HG03135 (cell line): ENCODE measurements at regions not wholly inside any gene's neighbourhood (a gene's known extent, or its start where the extent isn't known, plus 50 kb on each side); places are given as distances from the start of the nearest gene placed in this dataset.
"Not testable (repeated sequence)": the region's sequence is repeated elsewhere in the genome, so short reads cannot be mapped to it uniquely, and the experiment has no call there.

Source experiments
- ATAC-seq: cut with Tn5 transposase; IDR thresholded peaks from one replicate; pipeline ENCODE4 v1.9.1; 2021; ENCODE audit warnings: mild to moderate bottlenecking, moderate library complexity; ENCODE audit not compliant: unreplicated experiment

DNA sequence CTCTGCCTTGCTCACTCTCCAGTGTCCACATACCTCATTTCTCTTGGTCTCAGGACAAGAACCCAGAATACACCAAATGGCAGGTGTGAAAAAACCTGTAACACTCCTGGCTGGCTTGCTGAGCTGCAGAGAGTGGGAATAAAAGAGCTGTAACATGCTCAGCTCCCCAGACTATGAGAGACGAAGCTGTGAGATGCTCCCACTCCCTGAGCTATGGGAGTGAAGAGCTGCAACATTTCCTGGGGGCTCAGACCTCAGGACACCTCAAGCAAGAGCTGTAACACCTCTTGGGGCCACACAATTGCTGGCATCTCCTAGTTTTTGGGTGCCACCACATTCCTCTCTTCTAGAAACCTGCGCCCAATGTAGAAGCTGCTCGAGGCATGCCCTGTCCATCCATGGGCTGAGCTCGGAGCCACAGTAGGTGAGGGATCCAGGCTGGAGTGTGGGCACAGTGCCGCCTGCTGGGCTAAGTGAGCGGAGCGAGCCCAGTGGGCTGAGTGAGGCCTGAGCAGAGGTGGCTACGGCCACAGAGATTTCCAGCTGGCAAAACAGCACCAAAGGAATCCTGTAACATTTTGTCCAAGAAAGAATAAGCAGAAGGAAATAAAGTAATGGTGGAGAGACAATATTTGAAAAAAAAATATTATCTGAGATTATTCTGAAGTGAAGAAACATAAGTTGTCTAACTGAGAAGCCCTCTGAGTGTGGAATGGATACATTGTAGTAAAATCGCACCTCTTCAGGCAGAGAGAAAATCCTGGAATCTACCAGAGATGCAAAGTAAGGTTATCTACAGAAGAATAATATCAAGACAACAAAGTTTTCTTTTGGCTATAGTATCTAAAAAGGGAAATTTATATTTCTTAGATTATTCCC lies 186.2 kb upstream of the PCDH9 start:
- ATAC-seq = no peak

DNA sequence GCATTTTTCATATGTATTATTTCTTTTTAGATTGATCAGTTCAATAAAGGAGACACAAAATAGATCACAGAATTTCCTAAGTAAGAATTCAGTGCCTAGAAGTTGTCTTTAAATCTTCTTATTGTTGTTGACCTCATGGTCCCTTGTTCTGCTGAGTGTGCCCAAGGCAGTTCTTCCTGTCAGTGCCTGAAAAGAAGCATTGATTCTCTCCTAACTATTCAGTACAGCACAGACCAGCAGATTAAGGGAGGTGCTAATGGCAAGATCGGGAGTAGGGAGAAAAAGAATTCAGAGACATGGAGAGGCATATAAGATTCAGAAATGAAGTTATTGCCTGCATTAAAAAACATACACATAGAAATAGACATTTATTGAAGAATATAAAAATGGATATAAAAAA lies 180.5 kb upstream of the PCDH9 start:
- no peak for ATAC-seq

DNA sequence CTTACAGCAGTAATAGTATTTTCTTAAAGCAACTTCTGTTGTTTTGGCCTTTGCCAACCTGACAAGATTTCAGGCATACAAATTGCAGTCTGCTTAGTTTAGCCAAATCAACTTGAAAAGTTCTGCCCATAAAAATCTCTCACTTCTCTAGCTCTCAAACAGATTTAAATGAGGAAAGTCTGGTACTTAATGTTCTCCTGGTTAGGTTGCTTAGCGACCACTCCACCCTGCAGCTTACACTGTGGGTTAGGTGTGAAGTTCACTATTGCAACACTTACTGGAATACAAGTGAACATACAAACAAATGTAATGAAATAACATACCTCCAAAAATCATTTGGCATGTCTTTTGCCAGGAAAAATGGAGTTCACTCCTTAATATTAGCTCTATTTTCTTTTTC lies 178.7 kb upstream of the PCDH9 start:
- no peak for ATAC-seq

DNA sequence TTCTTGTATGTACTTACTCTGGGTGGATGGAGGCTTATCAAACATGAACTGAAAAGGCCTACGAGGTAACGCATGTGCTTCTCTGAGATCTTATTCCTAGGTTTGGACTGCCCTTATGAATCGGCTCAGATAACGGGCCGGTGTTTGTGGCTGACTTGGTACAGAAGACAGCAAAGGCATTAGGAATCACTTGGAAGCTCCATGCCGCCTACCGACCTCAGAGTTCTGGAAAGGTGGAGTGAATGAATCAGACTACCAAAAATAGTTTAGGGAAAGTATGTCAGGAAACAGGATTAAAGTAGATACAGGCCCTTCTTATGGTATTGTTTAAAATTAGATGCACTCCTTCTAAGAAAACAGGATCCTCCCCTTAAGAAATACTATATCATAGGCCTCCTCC lies 172.4 kb upstream of the PCDH9 start:
- ATAC-seq = no peak

DNA sequence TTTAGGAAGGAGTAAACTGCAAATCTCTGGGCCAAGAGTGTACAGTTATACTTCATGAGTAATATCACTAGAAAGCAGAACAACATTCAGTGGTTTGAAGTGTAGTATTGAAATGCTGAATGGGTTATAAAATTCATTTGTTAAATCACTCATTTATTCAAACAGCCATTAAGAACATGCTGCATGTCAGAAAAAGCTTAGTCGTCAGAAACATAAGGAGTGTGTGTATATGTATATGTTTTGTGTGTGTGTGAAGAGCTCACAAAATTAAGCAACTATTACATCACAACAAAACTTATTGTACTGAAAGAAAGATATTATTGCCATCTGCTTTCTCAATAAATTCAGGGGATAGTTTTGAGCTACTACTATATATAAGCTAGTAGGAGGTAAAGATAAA lies 165.4 kb upstream of the PCDH9 start:
- ATAC-seq = no peak

DNA sequence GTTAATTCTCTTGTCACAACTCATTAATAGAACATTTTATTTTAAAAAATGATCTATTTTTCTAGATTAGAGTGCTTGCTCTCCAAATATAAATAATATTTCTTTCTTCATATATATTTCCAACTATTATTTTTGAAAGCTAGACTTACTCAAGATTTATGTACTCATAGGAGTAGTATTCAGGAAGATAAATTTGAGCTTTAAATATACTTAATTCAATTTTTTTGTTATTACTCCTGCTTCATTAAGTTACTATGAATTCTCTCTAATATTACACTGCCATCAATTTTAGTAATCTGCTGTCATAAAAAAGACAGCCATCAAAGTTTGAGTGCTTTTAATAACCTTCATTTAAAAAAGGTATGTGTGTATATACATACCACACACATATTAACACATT lies 161.9 kb upstream of the PCDH9 start:
- ATAC-seq = no peak

DNA sequence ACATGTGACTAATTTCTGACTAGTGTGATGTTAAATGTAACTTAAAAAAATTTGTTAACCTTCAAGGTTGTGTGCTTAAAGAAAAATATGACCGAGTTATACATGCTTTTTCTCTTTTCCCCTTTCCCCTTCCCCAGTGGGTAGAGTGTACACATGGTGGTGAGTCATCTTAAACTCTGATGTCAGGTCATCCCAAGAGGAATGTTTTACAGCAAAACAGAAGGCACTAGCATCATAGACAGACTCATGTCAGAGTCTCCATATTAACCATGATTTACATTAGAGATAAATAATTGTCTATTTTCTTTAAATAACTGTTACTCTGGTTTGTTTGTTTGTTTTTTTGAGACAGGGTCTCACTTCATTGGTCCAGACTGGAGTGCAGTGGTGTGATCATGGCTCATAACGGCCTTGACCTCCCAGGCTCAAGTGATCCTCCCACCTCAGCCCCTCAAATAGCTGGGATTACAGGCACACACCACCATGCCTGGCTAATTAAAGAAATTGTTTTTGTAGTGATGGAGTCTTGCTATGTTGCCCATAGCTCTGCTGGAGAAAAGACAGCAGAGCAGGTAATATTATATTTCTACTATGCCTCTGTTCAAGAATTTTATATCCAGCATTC lies 160.4 kb upstream of the PCDH9 start:
- no peak for ATAC-seq

DNA sequence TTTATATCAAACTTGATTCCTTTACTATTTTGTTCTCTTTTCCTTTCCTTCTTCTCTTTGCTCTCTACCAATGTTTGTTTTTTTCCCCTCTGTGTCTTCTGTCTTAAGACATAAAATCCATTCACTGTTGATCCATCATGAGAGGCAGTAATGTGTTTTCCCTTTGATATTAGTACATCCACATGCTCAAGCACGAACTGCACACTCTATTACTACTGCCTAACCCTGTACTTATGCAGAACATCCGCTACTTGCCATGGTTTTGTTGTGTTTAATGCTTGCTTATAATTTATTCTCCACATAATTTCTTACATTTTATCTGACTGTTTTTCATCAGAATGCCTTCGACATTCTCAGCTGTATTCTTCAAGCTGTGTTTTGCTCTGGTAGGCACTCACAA lies 159.0 kb upstream of the PCDH9 start:
- ATAC-seq = no peak

DNA sequence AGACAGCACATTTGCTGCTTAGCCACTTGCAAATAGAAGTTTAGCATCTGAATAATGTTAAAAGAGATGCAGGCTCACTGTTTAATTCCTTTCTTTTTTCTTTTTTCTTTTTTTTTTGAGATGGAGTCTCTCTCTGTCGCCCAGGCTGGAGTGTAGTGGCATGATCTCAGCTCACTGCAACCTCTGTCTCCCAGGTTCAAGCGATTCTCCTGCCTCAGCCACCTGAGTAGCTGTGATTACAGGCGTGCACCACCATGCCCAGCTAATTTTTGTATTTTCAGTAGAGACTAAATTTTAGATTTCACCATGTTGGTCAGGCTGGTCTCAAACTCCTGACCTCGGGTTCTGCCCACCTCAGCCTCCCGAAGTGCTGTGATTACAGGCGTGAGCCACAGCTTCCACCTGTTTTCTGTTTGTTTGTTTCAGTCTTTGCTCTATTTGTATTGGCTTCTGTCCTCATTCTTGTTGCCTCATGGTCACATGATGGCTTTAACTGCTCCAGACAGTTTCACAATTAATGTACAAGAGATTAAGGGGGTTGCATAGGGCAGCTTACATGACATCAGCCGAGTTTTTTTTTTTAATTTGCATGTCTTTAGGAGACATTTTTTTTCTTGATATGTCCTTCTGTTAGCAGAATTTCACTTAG lies 153.1 kb upstream of the PCDH9 start:
- ATAC-seq = not testable (repeated sequence)

DNA sequence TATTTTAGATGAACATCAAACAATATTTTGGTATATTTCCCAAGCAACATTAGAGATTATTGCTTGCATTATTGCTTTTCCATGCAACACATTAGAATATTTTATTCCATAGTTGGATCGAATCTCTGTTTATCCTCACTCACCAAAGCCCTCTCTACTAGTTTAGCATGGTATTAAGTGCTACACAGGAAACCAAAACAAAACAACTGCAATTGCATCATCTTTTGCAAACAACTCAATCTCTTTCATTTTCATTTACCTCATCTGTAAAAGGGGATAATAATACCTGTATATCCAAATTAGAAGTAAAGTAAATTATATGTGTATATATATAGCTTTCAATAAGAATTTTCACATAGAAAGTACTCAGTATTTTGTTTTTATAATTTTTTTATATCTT lies 147.8 kb upstream of the PCDH9 start:
- no peak for ATAC-seq

DNA sequence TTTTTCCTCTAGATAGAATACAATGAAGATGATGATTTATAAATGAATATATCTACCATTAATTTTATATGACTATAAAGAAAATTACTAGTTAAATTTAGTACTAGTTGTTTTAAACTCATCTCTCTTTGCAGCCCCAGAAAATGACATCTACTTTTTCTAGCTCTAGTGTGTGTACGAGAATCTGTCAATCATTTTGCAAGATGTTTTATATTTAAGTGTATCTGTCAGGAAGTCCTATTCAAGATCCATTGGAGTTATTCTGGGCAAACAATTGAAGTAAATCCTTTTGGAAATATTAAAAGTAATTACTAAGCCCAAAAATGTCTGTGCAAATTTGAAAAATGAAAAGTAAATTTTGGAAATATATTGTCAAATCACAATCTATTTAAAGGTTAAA lies 144.3 kb upstream of the PCDH9 start:
- ATAC-seq = no peak

DNA sequence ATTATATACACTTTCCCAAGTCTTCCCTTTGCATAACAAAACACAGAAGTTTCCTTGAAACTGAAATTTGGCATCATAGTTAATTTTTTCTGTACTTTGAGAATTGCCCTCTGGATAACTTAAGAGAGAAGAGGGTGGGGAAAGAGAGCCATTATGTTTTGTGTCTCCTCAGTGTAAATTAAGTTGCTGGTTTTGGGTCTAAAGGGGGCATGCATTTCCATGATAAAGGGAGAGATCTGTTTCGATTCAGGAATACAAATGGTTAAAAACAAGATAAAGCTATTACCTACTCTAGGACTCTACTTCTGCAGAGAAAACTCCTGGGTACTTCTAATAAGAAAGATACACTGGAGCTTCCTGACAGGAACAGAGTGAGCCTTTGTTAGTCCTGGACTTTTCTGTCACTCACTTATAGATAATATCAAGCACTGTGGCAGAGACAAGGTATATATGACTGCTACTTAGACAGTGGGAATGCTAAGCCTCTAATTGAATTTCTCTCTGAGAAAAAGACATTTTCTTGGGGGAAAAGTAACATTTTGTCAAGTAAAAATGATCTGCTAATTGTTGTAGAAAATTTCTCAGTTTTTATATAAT lies 142.8 kb upstream of the PCDH9 start:
- no peak for ATAC-seq

DNA sequence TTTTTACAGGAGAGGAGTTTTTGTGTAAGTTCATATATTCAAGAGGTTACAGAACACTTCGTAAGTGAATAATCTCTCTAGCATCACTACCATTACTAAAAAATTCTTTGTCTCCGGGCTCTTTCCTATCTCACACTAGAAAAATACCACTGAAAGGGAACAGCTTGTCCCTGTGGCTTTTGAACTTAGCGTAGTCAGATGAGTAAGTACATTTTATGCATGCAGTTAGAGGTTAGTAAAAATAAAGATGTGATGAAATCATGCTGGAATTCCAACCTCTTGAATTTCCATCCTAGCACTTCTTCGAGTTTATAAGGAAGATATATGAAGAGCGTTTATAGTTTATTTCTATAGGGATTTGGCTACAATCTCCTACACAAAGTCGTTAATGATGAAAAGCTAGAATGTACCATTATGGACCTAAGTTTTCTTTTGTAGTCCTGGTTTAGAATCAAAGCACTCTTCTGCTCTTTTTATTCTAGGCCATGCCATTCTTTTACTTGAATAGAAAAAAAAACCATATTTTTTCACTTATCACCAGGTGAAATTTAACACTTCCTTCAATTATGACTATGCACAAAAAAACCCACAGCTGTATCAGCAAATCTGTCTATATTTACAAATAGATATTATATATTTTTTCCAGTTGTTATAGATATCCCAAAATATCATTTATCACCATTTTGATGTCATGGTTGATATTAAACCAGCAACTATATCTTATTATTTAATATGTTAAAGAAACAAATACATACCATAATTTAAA lies 139.9 kb upstream of the PCDH9 start:
- ATAC-seq = no peak

DNA sequence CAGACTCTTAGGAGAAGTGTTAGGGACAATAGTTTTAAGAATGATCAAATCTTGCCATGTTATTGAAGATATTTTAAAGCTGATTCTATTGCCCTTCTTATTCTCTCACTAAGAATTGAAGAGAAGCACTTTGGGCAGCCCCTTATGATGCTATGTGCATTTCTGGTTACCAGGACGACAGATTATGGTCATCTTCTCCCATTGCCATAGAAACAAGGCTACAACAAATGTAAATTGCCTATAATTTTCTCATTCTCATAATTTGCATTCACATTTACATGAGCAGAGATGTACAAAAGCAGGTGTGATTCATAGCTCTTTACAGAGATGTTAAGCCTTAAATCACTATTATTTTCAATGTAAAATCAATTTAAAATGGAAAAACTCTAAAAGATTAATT lies 137.3 kb upstream of the PCDH9 start:
- no peak for ATAC-seq

DNA sequence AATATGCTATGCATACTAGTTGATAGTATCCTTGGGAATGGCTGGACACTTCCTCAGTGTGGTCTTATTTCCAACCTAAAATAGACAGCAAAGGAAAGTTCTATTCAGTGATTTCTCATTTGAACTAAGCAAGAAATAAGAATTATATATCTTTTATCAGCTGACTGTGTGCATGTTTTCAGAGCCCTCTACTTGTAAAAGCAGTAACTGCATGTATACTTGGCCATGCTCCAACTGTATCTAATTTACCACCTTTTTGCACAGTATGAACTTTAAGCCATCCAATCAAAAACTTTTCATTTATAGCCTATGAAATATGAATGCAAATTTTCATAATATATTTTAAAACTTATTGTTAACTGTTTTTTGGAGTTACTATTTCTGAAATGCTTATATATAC lies 136.4 kb upstream of the PCDH9 start:
- no peak for ATAC-seq

DNA sequence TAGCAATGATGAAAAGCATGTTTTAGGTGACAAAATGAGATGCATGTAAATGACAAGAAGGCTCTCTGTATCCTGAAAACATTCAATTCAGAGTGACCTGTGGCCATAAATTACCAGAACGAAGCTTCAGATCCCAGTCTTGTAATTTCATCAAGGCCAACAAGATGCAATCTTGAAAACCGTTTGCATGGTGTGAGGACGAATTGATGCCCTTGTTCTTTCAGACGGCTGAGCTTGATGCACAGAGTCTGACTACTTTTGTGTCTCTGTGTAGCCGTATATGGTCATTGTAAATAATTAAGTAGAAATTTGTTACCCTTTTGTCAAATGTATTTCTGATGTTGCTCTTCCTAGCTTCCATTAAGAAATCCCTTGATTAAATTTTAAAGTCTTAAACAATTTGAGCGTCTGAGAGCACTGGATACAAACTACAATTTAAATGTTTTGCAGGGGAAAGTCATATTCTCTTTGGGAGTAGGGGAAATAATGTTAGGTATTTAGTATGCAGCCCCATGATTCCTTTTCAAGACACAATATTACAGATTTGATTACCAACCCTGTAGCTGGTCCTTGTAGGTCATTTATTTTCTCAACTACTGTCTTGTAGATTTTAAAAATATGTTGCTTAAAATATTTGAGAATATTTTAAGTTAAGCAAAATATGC lies 125.8 kb upstream of the PCDH9 start:
- no peak for ATAC-seq

DNA sequence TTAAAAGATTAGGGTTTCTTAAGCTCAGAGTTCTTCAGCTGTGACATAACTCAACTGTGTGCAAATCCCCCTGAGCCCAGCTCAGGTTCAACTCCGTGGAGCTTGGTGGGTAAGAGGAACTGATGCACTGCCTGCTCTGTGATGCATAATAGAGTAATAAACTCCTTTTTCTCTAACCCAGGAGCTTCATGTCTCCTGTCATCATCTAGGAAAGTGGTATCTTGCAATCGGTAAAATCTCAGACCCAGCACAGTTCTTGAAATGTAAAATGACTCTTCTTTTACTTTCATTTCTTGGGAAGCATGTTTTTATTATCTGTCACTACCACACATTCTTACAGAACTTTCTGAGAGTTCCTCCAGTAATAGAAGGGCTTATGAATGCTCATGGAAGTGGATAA lies 123.8 kb upstream of the PCDH9 start:
- ATAC-seq = no peak

DNA sequence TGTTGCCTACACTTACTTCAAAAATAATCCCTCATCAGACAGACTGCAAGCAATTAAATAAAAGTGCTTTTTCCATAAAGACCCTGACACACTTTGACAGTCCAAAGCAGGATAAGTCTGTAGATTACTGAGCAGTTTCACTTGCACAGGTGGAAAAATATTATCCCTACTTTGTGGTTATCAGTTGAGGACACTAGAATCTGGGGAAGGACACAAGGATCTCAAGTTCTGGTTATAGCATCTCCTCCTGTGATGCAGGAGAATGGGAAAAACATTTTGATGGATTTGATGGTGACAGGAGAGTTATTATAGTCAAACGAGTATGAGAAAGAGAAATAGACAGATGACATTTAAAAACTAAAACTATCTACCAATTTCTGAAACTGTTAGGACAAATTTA lies 122.9 kb upstream of the PCDH9 start:
- no peak for ATAC-seq

DNA sequence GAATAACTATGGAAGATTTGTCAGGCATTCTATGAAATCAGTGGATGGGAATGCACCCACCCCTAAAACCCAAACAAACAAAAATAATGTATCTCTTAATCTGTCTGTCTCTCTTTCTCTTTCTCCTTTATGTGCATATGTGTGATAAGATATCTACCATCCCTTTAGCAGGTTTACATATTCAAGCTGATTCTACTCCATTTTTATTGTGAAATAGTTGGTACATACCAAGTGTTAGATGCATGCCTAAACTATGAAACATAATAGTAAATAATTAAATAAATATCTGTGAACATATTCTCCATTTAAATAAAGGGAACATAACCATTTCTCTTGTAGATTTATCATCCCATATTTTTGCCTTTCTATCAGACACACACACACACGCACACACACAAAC lies 121.8 kb upstream of the PCDH9 start:
- no peak for ATAC-seq

DNA sequence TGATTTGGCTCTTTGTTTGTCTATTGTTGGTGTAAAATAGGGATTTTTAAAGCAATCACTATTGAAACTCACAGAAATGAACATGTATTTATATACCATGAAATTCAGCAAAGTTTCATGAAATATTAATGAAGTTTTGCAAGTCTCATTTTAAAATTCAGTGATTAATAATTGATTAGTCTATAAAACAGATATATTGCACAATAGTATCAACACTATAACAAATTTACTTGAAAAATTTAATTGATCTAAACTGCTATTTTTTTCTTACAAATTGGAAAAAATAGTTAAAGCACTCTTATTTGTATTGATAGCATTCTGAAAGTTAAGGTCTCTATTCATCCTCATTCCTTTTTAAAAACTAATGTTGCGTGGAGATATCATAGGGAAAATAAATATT lies 121.0 kb upstream of the PCDH9 start:
- ATAC-seq = no peak

DNA sequence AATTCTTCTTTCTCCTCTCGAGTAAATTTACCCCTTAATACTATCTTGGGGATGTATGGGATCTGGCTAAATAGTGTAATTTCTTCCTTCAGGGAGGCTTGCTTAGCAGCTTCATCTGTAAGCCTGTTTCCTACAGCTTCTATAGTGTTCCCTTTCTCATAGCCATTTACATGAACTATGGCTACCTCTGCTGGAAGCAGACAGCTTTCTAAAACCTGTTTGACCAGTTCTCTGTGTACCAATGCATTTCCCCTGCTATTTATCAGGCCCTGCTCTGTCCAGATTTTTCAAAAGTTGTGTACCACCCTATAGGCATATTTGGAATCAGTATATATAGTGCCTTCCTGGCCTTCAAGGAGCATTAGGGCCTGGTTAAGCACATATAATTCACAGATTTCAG lies 113.6 kb upstream of the PCDH9 start:
- ATAC-seq = no peak
